ENCODE measurements at regions not wholly inside any gene's neighbourhood (a gene's known extent, or its start where the extent isn't known, plus 50 kb on each side); places are given as distances from the start of the nearest gene placed in this dataset.

DNA sequence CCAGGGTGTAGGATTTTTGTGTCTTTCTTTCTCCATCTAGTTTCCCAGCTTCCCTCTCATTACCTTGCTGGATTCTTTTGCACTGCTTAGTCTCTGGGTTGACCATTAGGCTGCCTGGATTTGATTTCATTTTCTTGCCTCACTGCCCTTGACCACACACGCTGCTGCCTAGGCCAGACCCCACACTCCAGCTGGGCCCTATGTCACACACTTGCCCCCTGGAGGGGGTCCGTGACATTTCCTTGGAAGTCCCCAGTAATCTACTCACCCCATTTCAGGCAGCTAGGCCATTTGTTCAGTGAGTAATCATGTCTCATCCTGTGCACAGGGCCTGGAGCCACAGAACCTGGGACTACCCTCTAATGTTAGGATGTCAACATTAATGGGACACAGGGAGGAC is 81.9 kb upstream of the SPON1 start:
- TF ChIP-seq ZBTB7A (CRISPR knock-in tag; IDR thresholded peaks at IDR 0.05): no peak
- no peak for TF ChIP-seq ONECUT2 (CRISPR knock-in tag; IDR thresholded peaks at IDR 0.05)
- no peak for TF ChIP-seq HNRNPK (IDR thresholded peaks at IDR 0.05; ENCODE audit: low read depth, low read length, poor library complexity, severe bottlenecking)
- no peak for TF ChIP-seq CEBPB (IDR thresholded peaks at IDR 0.05; ENCODE audit: borderline replicate concordance, low read depth, low read length)
- TF ChIP-seq, protein P1, sequence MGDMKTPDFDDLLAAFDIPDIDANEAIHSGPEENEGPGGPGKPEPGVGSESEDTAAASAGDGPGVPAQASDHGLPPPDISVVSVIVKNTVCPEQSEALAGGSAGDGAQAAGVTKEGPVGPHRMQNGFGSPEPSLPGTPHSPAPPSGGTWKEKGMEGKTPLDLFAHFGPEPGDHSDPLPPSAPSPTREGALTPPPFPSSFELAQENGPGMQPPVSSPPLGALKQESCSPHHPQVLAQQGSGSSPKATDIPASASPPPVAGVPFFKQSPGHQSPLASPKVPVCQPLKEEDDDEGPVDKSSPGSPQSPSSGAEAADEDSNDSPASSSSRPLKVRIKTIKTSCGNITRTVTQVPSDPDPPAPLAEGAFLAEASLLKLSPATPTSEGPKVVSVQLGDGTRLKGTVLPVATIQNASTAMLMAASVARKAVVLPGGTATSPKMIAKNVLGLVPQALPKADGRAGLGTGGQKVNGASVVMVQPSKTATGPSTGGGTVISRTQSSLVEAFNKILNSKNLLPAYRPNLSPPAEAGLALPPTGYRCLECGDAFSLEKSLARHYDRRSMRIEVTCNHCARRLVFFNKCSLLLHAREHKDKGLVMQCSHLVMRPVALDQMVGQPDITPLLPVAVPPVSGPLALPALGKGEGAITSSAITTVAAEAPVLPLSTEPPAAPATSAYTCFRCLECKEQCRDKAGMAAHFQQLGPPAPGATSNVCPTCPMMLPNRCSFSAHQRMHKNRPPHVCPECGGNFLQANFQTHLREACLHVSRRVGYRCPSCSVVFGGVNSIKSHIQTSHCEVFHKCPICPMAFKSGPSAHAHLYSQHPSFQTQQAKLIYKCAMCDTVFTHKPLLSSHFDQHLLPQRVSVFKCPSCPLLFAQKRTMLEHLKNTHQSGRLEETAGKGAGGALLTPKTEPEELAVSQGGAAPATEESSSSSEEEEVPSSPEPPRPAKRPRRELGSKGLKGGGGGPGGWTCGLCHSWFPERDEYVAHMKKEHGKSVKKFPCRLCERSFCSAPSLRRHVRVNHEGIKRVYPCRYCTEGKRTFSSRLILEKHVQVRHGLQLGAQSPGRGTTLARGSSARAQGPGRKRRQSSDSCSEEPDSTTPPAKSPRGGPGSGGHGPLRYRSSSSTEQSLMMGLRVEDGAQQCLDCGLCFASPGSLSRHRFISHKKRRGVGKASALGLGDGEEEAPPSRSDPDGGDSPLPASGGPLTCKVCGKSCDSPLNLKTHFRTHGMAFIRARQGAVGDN (CRISPR knock-in tag; IDR thresholded peaks at IDR 0.05): no peak
- TF ChIP-seq POLR2A (IDR thresholded peaks at IDR 0.05; ENCODE audit: insufficient read depth in 1 of 2, low read depth in 2 of 2, low read length in 2 of 2): no peak
